ENCODE measurements at regions not wholly inside any gene's neighbourhood (a gene's known extent, or its start where the extent isn't known, plus 50 kb on each side); places are given as distances from the start of the nearest gene placed in this dataset.

- TF ChIP-seq CTCF (IDR thresholded peaks at IDR 0.05): no peak
- no peak for TF ChIP-seq EZH2 (IDR thresholded peaks at IDR 0.05; ENCODE audit: borderline replicate concordance, insufficient read depth, low read depth, low read length, poor library complexity, severe bottlenecking)
Measured at GRCh38 chr11:95487938-95488337, 256.9 kb upstream of the SESN3 start.

All from B cell (primary cell).